PC-9 (cell line): ENCODE measurements at regions not wholly inside any gene's neighbourhood (a gene's known extent, or its start where the extent isn't known, plus 50 kb on each side); places are given as distances from the start of the nearest gene placed in this dataset.

Source experiments
- BruUV-seq: library from RNA; stranded (reverse); fragments of 400-500 nt; replicated peaks from 2 replicates; lab custom pipeline; 2021; lab: Mats Ljungman, UMichigan
- CTCF ChIA-PET: fragments of 300-600 bp; sonication (Branson Sonifier 250); formaldehyde crosslinking; loops from one replicate; lab custom pipeline; 2022; ENCODE audit warnings: antibody characterized with exemption; lab: Charles Lee
- POLR2A ChIA-PET: fragments of 300-600 bp; sonication (Branson Sonifier 250); formaldehyde crosslinking; loops from one replicate; lab custom pipeline; 2022; ENCODE audit warnings: antibody characterized with exemption; ENCODE audit not compliant: unreplicated experiment; lab: Charles Lee
- DNase-seq, 2 experiments: peaks; one replicate each; pipeline versions ENCODE4 v3.0.0 to v3.0.0-alpha.2; 2015 to 2022; ENCODE audit warnings: mixed read lengths in 1 of 2
- H2AFZ ChIP-seq: fragments of 200-600 bp; sonication (generic); 2 replicates; pipeline ENCODE4 v1.8.1; 2017; ENCODE audit warnings: antibody characterized with exemption
- H3F3A ChIP-seq: fragments of 200-600 bp; sonication (generic); 2 replicates; pipeline ENCODE4 v1.8.1; 2017; ENCODE audit warnings: antibody characterized with exemption, mild to moderate bottlenecking, low read depth; ENCODE audit not compliant: insufficient read depth
- H3K27ac ChIP-seq: fragments of 200-600 bp; sonication (generic); 2 replicates; pipeline ENCODE4 v1.6.1; 2016; ENCODE audit warnings: mixed run types
- H3K27me3 ChIP-seq: fragments of 200-600 bp; sonication (generic); 2 replicates; pipeline ENCODE4 v1.6.1; 2016; ENCODE audit warnings: low read depth, mixed run types; ENCODE audit not compliant: insufficient read depth
- H3K36me3 ChIP-seq: fragments of 200-600 bp; sonication (generic); 2 replicates; pipeline ENCODE4 v1.6.1; 2016; ENCODE audit warnings: low read depth, mixed run types
- H3K4me1 ChIP-seq: fragments of 200-600 bp; sonication (generic); replicated peaks from 2 replicates; pipeline ENCODE4 v1.6.1; 2016; ENCODE audit warnings: mixed run types; ENCODE audit not compliant: insufficient read depth
- H3K4me2 ChIP-seq: fragments of 200-600 bp; sonication (generic); 2 replicates; pipeline ENCODE4 v1.6.1; 2017; ENCODE audit warnings: mixed run types
- H3K4me3 ChIP-seq: fragments of 200-600 bp; sonication (generic); 2 replicates; pipeline ENCODE4 v1.6.1; 2016; ENCODE audit warnings: mixed run types
- H3K79me2 ChIP-seq: fragments of 200-600 bp; sonication (generic); 2 replicates; pipeline ENCODE4 v1.6.1; 2017; ENCODE audit warnings: low read depth, mixed run types
- H3K9me2 ChIP-seq: fragments of 200-600 bp; sonication (generic); 2 replicates; pipeline ENCODE4 v1.8.1; 2017; ENCODE audit warnings: mild to moderate bottlenecking; ENCODE audit not compliant: insufficient read depth
- H3K9me3 ChIP-seq: fragments of 200-600 bp; sonication (generic); 2 replicates; pipeline ENCODE4 v1.8.1; 2016; ENCODE audit warnings: low read depth; ENCODE audit not compliant: insufficient read depth
- H4K20me1 ChIP-seq: fragments of 200-600 bp; sonication (generic); 2 replicates; pipeline ENCODE4 v1.8.1; 2017; ENCODE audit not compliant: insufficient read depth
- CTCF ChIP-seq: fragments of 200-600 bp; sonication (generic); conservative IDR thresholded peaks from 2 replicates; pipeline ENCODE4 v1.6.1; 2017; ENCODE audit warnings: mixed run types, antibody characterized with exemption, mild to moderate bottlenecking, moderate library complexity
- EZH2 ChIP-seq: fragments of 200-600 bp; sonication (generic); IDR thresholded peaks from 2 replicates; pipeline ENCODE4 v1.8.0; 2017; ENCODE audit warnings: antibody characterized with exemption, low read depth
- intact Hi-C: fragments of 100-400 bp; cut with micrococcal nuclease; formaldehyde crosslinking; loops from one replicate; pipeline ENCODE4 v1.10.0; 2022; ENCODE audit not compliant: unreplicated experiment

- no peak overlapping the region for H3K4me2 ChIP-seq
- H3F3A ChIP-seq = no peaks in the 10 kb centered on the region
- H4K20me1 ChIP-seq = no peaks in the 10 kb centered on the region
- CTCF ChIA-PET = no interaction called here
- TF ChIP-seq CTCF (no peak), EZH2 (no peak)
- no peak for DNase-seq
- POLR2A ChIA-PET = no interaction called here
- no peak overlapping the region for H3K4me3 ChIP-seq
- no peak overlapping the region for H3K27ac ChIP-seq
- no peak overlapping the region for H2AFZ ChIP-seq
- H3K9me3 ChIP-seq = no peaks in the 10 kb centered on the region
- H3K79me2 ChIP-seq = no peaks in the 10 kb centered on the region
- H3K36me3 ChIP-seq = no peaks in the 10 kb centered on the region
- no peaks in the 10 kb centered on the region for H3K4me1 ChIP-seq
- H3K27me3 ChIP-seq = no peaks in the 10 kb centered on the region
- no TSS peak for BruUV-seq
- H3K9me2 ChIP-seq = no peaks in the 10 kb centered on the region; the same call in 1 of the 2 replicates
- intact Hi-C loops = no loop called here
These were observed 406.5 kb downstream of the LRFN5 start for GRCh38 chr14:42013153-42013552.

- Histone ChIP-seq H3K27ac (no peak overlapping the region), H3K27me3 (no peaks in the 10 kb centered on the region), H3K4me2 (no peak overlapping the region), H3F3A (no peaks in the 10 kb centered on the region), H3K4me3 (no peak overlapping the region), H3K4me1 (no peaks in the 10 kb centered on the region), H3K79me2 (no peaks in the 10 kb centered on the region), H2AFZ (no peak overlapping the region), H4K20me1 (no peaks in the 10 kb centered on the region), H3K36me3 (no peaks in the 10 kb centered on the region), H3K9me3 (no peaks in the 10 kb centered on the region), H3K9me2 (no peaks in the 10 kb centered on the region; the same call in none of the 2 replicates)
- ChIA-PET CTCF (no interaction called here), POLR2A (no interaction called here)
- BruUV-seq = no TSS peak
- intact Hi-C loops = no loop called here
- TF ChIP-seq EZH2 (no peak), CTCF (no peak)
- no peak for DNase-seq
These were observed 404.5 kb downstream of the LRFN5 start for GRCh38 chr14:42011221-42011620.

GRCh38 chr14:42004321-42004720 lies 397.6 kb downstream of the LRFN5 start:
- Histone ChIP-seq H3K27me3 (no peaks in the 10 kb centered on the region), H3K4me2 (no peak overlapping the region), H3K27ac (no peak overlapping the region), H3K36me3 (no peaks in the 10 kb centered on the region), H3K4me1 (no peaks in the 10 kb centered on the region), H2AFZ (no peak overlapping the region), H3K9me2 (no peaks in the 10 kb centered on the region; the same call in none of the 2 replicates), H3F3A (no peaks in the 10 kb centered on the region), H3K9me3 (no peaks in the 10 kb centered on the region; the same call in 1 of the 2 replicates), H4K20me1 (no peaks in the 10 kb centered on the region), H3K4me3 (no peak overlapping the region), H3K79me2 (no peaks in the 10 kb centered on the region)
- POLR2A ChIA-PET = no interaction called here
- BruUV-seq = no TSS peak
- no peak for DNase-seq
- TF ChIP-seq EZH2 = no peak
- TF ChIP-seq CTCF = no peak
- intact Hi-C loops = no loop called here
- CTCF ChIA-PET = no interaction called here
